ENCODE measurements at regions not wholly inside any gene's neighbourhood (a gene's known extent, or its start where the extent isn't known, plus 50 kb on each side); places are given as distances from the start of the nearest gene placed in this dataset.

DNA sequence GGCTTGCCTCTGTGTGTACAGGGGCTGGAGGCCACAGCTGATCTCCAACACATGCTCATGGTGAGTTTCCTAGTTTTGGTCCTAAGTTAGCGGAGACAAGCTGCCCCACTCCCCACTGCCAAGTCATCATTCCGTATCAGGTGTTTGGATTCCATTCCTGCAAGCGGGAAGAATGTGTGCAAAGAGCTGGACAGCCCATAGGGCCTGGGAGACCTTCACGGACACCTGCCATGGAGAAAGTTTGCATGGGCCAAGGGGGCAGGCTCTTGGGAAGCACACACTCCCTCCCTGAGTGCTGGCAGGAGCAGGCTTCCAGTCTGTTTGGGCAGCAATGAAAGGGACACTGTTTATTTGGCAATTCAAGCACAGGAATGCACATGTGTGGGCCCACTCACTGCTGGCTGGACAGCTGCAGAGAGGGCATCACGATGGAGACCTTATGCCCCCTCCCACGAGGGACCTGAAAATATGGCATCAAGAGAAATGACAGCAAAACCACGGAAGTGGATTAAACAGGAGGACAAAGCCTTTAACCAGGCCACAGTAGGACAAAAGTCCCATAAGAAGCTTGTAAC lies 149.7 kb downstream of the KLF13 start:
- TF ChIP-seq EZH2 (IDR thresholded peaks at IDR 0.05; ENCODE audit: low read length, unreplicated experiment) (no peak), CTCF (conservative IDR thresholded peaks at IDR 0.05; ENCODE audit: low read depth, low read length) (no peak), EZH2phosphoT487 (IDR thresholded peaks at IDR 0.05; ENCODE audit: borderline replicate concordance, low read length) (no peak)

All from PC-3 (cell line).